NCI-H2107 treated with DMSO at 0.1 percent for 48 hours (cell line): ENCODE measurements at regions not wholly inside any gene's neighbourhood (a gene's known extent, or its start where the extent isn't known, plus 50 kb on each side); places are given as distances from the start of the nearest gene placed in this dataset.
A peak's percentile ranks its signal among the peaks of the same experiment; 100 is the strongest.

ENCODE experiments used
- DNase-seq: peaks from one replicate; lab custom pipeline; 2025; ENCODE audit not compliant: unreplicated experiment; lab: John Stamatoyannopoulos, UW

GRCh38 chr16:35364263-35364662 is 1904.9 kb downstream of the TP53TG3F start:
- DNase-seq: no peak

- no peak for DNase-seq
Measured at GRCh38 chr16:35365675-35366074, 1906.3 kb downstream of the TP53TG3F start.

DNA sequence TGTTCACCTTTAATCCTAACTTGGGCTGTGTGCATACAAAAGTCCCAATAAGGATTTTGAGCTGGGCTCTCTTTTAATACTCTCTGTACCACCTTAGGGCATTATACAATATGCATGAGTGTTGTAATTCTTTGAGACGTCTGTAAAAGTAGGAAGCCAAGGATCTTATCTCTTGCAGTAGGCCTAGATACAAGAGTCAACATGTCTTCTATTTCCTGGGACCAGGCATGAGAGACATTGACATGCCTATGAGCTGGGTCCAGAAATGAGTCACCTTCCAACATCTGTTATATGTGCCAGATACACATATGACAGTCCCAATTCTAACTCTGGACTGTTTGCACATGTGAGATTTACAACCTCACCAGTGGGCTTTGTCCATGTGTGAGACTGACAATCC is 1911.2 kb downstream of the TP53TG3F start:
- DNase-seq: no peak

DNA sequence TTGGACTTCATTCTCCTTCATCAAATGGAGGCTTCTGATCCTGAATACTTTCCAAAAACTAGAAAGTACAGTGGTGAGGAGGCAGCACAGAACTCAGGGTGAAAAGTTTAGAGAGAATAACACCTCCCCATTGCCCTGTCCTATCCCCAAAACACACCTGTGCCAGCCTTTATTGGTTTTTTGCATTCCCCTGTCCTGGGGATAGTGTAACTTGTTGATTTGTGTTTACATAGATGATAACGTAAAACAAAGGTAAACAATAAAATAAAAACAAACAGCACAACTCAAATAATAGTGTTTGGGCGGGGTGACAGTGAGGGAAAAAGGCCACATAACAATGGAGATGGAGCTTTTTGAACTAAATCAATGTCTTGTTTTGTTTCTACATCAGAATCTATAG is 1917.7 kb downstream of the TP53TG3F start:
- DNase-seq: no peak

DNA sequence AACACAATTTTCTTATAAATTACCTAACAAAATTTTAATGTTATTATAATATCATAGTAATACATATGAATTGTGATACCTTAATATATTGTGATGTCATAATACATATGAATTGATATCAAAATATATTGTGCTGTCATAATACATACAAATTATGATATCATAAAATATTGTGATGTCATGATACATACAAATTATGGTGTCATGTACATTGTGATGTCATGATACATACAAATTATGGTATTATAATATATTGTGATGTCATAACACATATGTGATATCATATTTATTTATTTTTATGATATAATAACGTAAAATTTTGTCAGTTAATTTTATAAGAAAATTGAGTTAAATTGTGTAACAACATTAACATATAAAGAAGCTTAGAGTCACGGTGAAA is 1927.2 kb downstream of the TP53TG3F start:
- DNase-seq: no peak

DNA sequence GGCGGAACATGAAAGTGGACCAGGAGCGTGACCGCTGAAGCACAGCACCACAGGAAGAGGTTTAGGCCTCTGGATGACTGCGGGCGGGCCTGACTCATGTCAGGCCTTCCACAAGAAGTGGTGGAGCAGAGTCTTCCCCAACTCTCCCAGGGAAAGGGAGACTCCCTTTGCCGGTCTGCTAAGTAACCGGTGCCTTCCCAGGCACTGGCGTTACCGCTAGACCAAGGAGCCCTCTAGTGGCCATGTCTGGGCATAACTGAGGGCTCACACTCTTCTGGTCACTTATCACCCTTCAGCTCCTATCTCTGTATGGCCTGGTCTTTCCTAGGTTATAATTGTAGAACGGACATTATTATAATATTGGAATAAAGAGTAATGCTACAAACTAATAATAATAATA is 1931.9 kb downstream of the TP53TG3F start:
- DNase-seq: peak; percentile 3

DNA sequence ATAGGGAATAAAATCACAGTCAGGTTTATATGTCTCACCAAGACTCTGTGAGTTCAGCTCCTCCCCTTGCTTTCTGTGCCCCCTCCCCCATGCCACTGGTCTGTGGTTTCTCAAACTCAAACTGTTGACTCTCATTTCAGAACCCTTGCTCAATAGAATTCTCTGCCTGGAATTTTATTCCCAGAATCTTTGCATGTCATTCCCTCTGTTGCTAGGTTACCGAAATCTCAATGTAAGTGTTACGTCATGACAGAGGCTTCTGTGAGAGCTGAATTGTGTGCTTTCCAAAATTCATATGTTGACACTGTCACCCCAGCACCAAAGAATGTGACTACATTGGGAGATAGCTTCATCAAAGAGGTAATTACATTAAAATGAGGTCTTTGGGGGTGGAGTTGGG is 1938.8 kb downstream of the TP53TG3F start:
- no peak for DNase-seq

GRCh38 chr16:35399133-35399532 is 1939.7 kb downstream of the TP53TG3F start:
- DNase-seq: no peak

DNA sequence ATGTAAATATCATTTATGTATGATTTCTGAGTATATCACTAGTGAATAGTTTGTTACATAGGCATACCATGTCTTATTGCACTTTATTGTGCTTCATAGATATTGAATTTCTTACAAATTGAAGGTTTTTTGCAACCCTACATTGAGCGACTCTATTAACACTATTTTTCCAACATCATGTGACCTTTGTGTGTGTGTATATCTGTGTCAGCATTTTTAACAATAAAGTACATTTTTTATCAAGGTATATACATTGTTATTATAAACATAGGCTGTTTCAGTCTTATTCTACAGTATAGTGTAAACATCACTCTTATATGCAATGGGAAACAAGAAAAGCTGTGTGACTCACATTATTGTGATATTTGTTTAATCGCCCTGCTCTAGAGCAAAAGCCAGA is 1944.9 kb downstream of the TP53TG3F start:
- no peak for DNase-seq

DNA sequence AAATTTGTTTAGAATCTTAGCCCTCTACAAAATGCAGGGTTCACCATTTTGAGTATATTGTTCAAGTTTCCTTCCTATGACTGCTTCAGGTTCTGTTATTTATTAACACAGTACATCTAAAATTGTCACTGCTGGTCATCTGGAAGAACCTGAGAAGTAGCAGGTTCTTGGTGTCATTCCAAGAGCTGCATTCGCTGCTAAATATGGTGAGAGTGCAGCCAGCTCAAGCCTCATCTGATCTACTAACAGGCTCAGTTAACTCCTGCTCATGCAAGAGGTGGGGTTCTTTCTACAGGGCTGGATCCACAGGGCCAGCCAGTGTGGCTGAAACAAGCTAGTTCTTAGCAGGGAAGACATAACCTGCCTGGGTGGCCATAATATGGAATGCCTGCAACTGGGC is 1946.1 kb downstream of the TP53TG3F start:
- DNase-seq: no peak

DNA sequence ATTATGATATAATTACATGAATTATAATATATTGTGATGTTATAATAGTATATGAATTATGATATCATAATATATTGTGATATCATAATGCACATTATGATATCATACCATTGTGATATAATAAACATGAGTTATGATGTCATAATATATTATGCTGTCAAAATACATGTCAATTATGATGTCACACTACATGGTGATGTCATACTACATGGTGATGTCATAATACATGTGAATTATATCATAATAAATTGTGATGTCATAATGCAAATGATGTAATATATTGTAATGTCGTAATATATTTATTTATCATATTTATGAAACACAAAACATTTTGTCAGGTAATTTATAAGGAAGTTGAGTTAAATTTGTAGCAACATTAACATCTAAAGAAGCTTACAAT is 1950.1 kb downstream of the TP53TG3F start:
- DNase-seq: no peak

DNA sequence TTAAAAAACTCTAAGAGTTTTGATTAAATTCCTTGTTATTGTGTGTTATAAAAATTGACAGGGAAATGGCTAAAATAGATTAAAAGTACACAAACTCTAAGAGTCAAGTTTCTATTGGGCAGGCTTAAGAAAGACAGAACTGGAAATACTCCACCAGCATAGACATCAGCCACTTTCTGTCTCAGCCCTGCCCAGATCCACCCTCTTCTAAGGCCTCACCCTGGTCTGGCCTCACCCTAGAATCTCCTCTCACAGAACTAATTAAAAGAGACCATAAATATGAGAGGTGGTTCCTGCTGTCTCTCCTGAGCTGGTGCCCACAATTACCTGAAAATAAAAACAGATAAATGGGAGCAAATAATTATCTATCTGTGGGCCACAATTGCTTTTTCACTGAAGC is 1951.0 kb downstream of the TP53TG3F start:
- no peak for DNase-seq

- DNase-seq: no peak
Measured at GRCh38 chr16:35411156-35411555, 1951.7 kb downstream of the TP53TG3F start.

DNA sequence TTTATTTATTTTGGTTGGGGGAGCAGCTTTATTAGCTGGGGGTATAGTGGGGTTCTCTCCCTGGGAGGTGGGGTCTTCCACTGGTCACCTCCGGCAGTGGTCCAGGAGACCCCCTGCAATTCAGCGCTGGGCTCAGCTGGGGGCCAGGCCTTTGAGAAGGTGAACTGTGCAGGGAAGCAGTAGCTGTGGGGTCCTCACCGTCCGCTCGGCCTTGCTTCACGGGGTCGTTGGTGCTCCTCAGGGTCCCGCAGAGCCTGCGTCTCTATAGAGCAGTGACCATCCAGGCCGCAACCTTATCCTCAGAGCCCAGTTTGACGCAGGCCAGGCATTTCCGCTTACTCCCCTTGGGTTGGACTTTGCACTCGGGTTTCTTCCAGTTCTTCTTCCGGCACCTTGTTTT is 1954.7 kb downstream of the TP53TG3F start:
- no peak for DNase-seq

DNA sequence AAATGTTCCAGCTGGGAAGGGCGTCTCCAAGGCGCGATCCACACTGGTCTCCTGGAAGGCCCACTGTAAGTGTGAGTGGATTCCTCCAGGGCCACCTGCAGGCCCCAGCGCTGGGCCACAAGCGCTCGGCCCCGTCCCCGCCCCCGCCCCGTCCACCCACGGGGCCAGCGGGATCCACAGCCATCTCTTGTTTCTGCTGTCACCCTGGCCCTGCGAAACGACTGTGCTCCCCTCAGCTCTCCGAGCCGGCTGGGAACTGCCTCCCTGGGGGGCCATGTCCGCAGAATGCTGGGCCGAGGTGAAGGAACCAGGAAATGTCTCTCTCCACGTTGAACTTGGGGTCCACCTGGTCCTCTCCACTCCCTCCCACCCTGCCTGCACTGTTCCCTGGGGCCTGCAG is 1955.2 kb downstream of the TP53TG3F start:
- DNase-seq: no peak

DNA sequence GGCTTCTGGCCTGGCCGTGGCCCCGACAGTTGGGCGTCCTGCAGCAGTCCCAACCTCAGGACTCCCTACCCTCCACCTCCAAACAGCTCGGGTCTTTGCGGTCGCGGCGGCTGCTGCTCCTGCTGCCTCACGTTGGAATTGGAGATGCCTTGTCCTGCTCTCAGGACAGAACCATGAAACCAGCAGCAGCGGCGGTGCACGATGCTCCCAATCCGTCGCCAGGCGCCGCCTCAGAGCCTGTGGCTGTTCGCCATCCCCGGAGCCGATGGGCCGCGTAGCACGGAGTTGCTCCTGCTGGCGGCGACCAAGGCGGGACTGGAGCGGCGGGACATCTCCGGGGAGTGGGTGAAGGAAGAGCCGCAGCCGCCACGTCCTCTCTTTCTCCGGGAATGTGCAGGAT is 1965.9 kb downstream of the TP53TG3F start:
- no peak for DNase-seq

DNA sequence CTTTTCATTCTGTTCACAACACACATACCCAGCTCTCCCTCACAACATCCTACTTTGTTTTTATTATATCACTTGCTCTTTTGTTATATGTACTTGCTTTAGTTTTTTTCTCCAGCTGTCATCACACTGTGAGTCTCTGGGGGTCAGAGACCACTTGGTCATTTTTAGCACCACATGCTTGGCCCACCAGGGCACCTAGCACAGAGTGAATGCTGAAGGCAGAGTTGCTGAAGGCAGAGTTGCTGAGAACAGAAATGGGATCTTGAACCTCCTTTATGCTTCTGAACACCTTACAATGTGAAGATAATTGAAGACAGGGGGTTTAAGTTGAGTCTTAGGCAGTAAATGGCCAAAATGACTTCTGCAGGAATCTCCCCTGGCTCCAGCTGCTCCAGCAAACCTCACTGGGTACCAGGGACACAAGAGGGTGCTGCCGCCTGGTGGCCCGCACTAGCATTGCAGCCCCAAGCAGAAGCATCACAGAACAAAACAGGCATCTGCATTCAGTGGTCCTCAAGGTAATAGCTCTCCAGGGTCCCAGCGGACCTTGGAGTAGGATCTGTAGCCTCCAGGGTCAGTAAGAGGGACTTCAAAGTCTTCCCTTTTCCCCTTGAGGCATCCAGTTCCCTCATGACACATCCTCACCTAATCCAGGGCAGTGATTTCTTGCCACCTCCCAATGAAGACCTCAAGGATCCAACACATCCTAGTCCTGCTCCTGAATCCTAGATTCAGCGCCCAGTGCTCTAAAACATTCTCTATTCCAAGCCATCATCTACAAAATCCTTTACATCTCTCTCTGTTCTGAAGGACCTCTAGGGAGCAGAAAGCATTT is 1972.6 kb downstream of the TP53TG3F start:
- no peak for DNase-seq

DNA sequence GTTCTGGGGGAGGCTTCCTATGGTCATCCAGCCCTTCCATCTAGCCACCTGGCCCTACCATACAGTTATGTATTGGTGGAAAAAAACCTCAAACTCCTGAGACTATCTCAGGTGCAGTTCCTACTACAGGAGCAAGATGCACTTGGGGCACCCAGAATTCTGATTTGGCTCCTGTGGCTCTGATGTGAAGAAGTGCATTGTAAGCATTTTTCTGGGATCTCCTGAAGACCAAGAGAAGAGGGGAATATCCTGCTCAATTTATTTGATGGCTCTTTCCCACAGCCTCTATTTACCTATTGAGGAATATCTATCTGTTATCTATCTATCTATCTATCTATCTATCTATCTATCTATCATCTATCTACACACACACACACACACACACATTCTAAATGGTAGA is 1981.5 kb downstream of the TP53TG3F start:
- no peak for DNase-seq

GRCh38 chr16:35447010-35447558 is 1987.7 kb downstream of the TP53TG3F start:
- DNase-seq: no peak

- DNase-seq: no peak
Measured at GRCh38 chr16:35449663-35450062, 1990.3 kb downstream of the TP53TG3F start.

DNA sequence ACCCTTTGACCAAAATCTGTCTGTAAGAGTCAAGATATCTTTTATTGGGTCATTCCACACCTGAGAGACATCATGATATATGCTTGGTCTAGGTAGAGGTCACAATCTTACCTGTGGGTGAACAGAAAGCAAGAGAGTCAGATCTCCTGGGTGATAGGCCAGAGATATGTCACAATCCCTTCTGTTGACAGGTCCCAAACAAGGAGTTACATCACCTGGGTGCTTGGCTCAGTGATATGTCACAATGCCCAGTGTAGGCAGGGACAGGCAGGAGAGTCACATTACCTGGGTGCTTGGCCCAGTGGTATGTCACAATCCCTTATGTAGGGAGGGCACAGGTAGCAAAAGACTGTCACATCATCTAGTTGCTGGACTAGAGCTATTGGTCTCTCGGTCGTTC is 1991.2 kb downstream of the TP53TG3F start:
- DNase-seq: no peak

DNA sequence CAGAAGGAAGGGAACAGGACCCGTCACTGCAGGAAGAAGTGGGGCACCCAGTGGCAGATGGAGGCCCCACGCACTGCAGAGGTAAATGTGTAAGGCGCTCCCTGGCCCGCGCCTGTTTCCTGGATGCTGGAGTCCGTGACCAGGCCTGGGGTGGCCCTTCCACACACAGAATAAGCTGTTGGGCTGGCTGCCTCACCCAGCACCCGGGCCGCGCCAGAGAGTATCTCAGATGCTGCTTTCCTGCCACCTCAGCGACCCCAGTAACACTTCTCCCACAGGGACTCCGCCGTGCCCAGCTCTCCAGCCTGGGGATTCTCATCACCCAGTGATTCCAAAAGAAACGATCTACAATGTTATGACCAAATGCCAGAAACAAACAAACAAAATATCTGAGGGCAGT is 1993.1 kb downstream of the TP53TG3F start:
- no peak for DNase-seq

DNA sequence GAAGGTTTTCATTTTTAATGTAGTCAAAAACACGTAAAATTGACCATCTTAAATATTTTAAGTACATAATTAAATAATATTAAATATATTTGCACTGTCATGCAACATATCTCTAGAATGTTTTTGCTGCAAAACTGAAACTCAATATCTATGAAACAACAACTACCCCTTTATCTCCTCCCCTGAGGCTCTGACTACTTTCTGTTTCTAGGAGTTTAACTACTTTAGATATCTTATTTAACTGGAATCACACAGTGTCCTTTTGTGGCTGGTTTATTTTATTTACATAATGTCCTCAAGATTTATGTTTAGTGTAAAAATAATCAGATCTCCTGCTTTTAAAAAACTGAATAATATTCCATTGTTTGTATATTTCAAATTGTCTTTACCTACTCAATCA is 2003.9 kb downstream of the TP53TG3F start:
- DNase-seq: no peak
